ENCODE measurements at regions not wholly inside any gene's neighbourhood (a gene's known extent, or its start where the extent isn't known, plus 50 kb on each side); places are given as distances from the start of the nearest gene placed in this dataset.
A peak's percentile ranks its signal among the peaks of the same experiment; 100 is the strongest.
"Not testable (repeated sequence)": the region's sequence is repeated elsewhere in the genome, so short reads cannot be mapped to it uniquely, and the experiment has no call there.

DNA sequence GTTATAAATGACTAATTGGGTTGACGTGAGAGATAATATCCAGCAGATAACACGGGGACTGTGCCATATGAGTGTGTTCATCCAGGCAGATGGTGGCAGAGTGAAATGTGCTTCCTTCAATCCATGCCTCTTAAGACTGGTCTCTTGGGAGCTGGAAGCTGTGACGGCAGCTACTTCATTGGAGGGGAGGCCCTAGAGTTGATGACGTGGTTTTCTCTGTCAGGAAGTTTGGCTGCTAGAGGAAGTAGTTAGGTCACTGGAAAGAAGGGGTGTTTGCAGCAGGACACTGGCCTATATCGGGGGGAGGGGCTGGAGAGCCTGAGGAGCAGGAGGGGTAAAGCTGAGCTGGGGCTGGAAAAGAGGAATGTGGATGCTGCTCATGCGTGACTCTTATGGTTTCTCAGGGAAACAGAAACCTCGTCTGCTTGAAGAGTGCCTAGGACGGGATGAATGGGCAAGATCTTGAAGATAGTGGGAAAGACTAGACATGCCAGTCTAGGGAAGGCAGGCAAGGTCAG is 3051.6 kb downstream of the RPIA start:
- intact Hi-C loops (cut with micrococcal nuclease); H3K9me3 Mint-ChIP-seq; H3K4me3 Mint-ChIP-seq; H3K4me1 Mint-ChIP-seq (ENCODE audit: low read depth); H3K36me3 Mint-ChIP-seq (ENCODE audit: low read depth); H3K27me3 Mint-ChIP-seq; H3K27ac Mint-ChIP-seq: not testable (repeated sequence)

DNA sequence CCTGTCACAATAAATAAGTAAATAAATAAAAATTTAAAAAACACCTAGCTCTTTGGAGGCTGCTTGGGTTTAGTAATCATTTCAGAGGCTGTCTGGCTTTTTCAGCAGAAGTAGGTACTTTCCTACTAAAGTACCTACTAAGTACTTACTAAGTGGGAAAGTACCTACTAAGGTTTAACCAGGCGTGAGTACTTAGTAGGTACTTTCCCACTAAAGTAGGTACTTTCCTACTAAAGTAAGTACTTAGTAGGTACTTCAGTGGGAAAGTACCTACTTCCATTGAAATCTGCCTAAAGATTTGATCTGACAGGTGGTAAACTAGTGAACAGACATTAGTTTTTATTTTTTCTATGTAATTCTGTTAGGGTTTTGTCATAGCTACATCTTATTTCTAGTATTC is 3052.4 kb downstream of the RPIA start:
- peaks cover 12% of the 10 kb centered on the region for H3K9me3 Mint-ChIP-seq
- intact Hi-C loops (cut with micrococcal nuclease): not testable (repeated sequence)

DNA sequence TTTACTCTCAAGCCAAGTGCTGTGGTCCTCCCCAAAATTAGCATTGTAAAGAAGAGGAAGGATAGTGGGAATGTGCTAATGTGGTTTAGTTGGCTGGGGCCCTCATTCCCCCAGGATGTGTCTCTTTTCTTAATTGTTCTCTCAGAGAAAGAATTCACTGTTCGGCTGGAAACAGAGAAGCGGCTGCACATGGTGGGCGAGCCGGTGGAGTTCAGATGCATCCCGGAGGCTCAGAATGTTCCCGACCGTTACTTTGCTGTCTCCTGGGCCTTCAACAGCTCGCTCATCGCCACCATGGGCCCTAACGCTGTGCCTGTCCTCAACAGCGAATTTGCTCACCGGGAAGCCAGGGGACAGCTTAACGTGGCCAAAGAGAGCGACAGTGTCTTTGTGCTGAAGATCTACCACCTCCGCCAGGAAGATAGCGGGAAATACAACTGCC is 3053.2 kb downstream of the RPIA start:
- H3K27ac Mint-ChIP-seq; H3K4me3 Mint-ChIP-seq; intact Hi-C loops (cut with micrococcal nuclease); H3K4me1 Mint-ChIP-seq (ENCODE audit: low read depth); H3K36me3 Mint-ChIP-seq (ENCODE audit: low read depth): not testable (repeated sequence)
- Mint-ChIP-seq H3K27me3 (peaks cover 12% of the 10 kb centered on the region), H3K9me3 (peaks cover 20% of the 10 kb centered on the region)

More for the DNA sequence above, 3052.4 kb downstream of the RPIA start:
- not testable (repeated sequence) for H3K4me3 Mint-ChIP-seq; H3K4me1 Mint-ChIP-seq (ENCODE audit: low read depth); H3K27ac Mint-ChIP-seq; H3K27me3 Mint-ChIP-seq; H3K36me3 Mint-ChIP-seq (ENCODE audit: low read depth)

DNA sequence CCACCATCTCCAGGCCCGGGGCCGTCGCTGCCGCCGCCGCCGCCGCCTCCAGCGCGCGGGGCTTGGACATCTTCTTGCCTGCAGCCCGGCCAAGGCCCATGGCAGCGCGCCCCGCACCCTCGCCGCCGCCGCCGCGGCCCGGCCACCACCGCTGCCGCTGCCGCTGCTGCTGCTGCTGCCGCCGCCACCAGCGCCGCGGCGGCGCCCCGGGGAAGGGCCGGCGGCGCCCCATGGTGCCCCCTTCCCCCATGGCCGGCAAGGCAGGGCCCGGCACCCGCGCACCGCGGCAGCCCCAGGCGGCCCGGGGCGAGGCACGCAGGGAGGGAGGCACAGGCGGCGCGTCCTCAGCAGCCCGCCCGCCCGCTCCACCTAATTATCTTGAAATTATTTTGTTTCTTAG is 3057.4 kb downstream of the RPIA start:
- H3K27me3 Mint-ChIP-seq: peaks cover 9% of the 10 kb centered on the region
- H3K27ac Mint-ChIP-seq: no peak overlapping the region
- peaks cover 5% of the 10 kb centered on the region for H3K36me3 Mint-ChIP-seq (ENCODE audit: low read depth)
- peaks cover 6% of the 10 kb centered on the region for H3K4me1 Mint-ChIP-seq (ENCODE audit: low read depth)
- peaks cover 20% of the 10 kb centered on the region for H3K9me3 Mint-ChIP-seq
- H3K4me3 Mint-ChIP-seq: no peak overlapping the region
- intact Hi-C loops (cut with micrococcal nuclease): no loop called here

DNA sequence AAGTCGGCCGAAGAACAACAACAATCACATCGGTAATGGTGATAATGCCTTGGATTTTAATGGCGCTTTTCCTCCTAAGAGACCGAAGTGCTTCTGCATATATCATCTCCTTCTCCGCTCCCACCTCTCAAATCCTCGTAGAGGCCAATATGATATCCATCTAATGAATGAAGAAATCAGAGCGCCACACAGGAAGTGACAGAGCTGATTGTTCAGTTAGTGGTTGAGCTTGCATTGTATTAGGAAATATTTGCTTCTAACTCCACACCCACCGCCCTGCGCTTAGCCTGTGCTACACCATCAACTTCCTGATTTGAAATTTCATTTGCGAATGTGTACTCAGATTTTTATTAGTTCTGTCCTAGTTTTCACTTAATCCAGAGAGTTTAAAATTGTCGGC is 3058.2 kb downstream of the RPIA start:
- H3K9me3 Mint-ChIP-seq: peaks cover 20% of the 10 kb centered on the region
- H3K27ac Mint-ChIP-seq: not testable (repeated sequence)

DNA sequence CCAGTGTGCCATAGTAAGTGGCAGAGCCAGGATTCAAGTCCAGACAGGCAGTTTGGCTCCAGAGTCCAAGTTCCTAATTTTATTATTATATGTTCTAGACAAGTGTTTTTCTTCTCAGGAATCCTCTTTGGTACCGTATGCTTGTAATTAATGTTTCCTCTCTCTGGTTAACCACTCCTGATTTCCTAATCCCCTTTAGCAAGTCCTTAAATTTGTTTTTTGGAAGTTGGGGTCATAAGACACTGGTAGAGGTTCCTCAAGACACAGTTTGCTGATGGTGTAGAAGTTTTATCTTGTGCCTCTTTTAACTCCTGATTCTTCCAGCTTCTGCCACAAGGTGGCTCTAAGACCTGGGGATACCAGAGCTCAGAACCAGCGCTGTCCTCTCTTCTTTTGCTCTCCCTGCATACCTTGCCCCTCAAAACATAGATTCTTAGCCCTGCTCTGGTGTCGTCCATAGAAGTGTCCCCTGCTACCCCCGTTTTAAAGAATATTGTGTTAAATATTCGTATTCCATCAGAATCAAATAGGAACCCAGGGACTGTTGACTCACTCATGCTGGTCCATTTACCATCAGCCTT is 3068.0 kb downstream of the RPIA start:
- H3K4me1 Mint-ChIP-seq (ENCODE audit: low read depth); H3K27ac Mint-ChIP-seq; H3K36me3 Mint-ChIP-seq (ENCODE audit: low read depth); H3K27me3 Mint-ChIP-seq; H3K4me3 Mint-ChIP-seq; H3K9me3 Mint-ChIP-seq; intact Hi-C loops (cut with micrococcal nuclease): not testable (repeated sequence)

More for the DNA sequence above, 3058.2 kb downstream of the RPIA start:
- H3K4me1 Mint-ChIP-seq (ENCODE audit: low read depth); intact Hi-C loops (cut with micrococcal nuclease); H3K27me3 Mint-ChIP-seq; H3K36me3 Mint-ChIP-seq (ENCODE audit: low read depth): not testable (repeated sequence)
- peak overlapping the region; percentile 23 for H3K4me3 Mint-ChIP-seq

DNA sequence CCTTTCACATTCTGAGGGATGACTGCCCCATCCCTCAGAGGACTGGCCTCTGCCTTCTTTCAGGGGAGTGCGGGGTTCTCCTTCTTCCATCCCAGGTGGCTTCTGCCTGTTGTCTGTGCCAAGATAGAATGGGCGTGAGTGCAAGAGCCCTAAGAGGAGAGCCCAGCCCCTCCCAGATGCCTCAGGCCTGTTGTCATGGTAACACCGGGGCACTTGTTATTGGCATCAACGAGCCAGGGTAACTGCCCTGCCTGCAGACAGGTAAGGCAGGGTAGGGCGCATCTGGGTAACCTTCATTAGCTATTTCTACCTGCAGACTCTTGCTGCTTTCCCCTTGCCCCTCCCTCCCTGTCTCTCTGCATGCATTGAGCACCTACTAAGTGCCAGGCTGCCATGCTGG is 3069.2 kb downstream of the RPIA start:
- intact Hi-C loops (cut with micrococcal nuclease); H3K4me3 Mint-ChIP-seq; H3K4me1 Mint-ChIP-seq (ENCODE audit: low read depth); H3K27me3 Mint-ChIP-seq; H3K9me3 Mint-ChIP-seq; H3K27ac Mint-ChIP-seq; H3K36me3 Mint-ChIP-seq (ENCODE audit: low read depth): not testable (repeated sequence)

DNA sequence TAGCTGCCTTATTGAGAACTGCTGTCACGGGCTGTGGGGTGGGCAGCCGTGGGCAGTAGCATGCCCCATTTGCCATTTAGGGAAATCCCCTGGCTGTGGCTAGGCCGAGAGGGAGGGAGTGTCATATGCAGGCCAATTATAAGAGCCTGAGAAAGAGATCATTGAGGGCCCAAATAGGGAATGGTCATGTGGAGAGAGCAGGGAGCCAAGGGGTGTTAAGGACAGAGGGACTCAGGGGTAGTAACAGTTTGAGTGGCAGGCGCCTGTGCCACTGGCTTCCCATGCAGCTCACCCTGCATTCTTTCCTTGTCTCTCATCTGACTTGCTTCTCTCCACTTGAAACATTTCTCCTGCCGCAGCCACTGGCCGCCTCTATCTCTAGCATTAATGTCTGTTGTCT is 3070.8 kb downstream of the RPIA start:
- H3K27me3 Mint-ChIP-seq; intact Hi-C loops (cut with micrococcal nuclease); H3K9me3 Mint-ChIP-seq; H3K27ac Mint-ChIP-seq; H3K4me3 Mint-ChIP-seq; H3K36me3 Mint-ChIP-seq (ENCODE audit: low read depth): not testable (repeated sequence)
- peaks cover 14% of the 10 kb centered on the region for H3K4me1 Mint-ChIP-seq (ENCODE audit: low read depth)

DNA sequence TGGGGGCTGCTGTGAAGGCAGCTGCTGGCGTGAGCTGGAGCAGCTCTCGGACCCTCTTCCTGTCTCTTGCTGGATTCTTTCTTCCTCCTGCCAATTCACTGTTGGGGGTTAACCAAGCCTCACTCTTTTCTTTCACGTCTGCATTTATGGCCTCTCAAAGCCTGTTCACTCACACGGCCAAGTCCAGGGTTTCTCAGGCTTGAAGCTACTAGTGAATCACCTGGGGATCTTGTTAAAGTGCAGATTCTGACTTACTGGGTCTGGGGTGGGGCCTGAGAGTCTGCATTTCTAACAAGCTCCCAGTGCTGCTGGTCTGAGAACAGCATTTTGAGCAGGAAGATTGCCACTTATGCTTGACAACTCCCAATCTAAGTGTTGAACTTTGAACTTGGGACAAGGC is 3072.2 kb downstream of the RPIA start:
- H3K9me3 Mint-ChIP-seq; H3K27me3 Mint-ChIP-seq; intact Hi-C loops (cut with micrococcal nuclease); H3K4me3 Mint-ChIP-seq; H3K27ac Mint-ChIP-seq; H3K36me3 Mint-ChIP-seq (ENCODE audit: low read depth): not testable (repeated sequence)
- peaks cover 22% of the 10 kb centered on the region for H3K4me1 Mint-ChIP-seq (ENCODE audit: low read depth)

DNA sequence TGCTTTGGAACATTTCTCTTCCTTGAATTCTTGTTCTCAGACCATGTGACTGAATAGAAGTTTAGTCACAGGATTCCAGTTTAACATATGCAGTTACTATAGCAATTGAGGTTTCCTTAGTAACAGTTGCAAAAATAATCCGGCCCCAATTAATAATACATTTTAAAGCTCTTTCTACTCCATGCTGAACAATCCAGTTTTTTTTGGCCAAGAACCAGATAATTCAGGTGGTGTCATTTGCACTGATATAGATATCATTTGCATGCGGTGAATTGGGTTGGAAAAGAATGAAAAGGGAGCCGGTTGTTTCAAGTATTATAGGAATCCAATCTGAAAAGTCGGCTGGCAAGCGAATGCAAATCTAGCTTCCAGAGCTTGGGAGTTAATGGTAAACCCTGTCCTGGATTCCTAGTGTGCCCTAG is 3073.1 kb downstream of the RPIA start:
- H3K36me3 Mint-ChIP-seq (ENCODE audit: low read depth); H3K27me3 Mint-ChIP-seq; H3K9me3 Mint-ChIP-seq; H3K4me3 Mint-ChIP-seq; intact Hi-C loops (cut with micrococcal nuclease); H3K27ac Mint-ChIP-seq: not testable (repeated sequence)
- H3K4me1 Mint-ChIP-seq (ENCODE audit: low read depth): peaks cover 22% of the 10 kb centered on the region

DNA sequence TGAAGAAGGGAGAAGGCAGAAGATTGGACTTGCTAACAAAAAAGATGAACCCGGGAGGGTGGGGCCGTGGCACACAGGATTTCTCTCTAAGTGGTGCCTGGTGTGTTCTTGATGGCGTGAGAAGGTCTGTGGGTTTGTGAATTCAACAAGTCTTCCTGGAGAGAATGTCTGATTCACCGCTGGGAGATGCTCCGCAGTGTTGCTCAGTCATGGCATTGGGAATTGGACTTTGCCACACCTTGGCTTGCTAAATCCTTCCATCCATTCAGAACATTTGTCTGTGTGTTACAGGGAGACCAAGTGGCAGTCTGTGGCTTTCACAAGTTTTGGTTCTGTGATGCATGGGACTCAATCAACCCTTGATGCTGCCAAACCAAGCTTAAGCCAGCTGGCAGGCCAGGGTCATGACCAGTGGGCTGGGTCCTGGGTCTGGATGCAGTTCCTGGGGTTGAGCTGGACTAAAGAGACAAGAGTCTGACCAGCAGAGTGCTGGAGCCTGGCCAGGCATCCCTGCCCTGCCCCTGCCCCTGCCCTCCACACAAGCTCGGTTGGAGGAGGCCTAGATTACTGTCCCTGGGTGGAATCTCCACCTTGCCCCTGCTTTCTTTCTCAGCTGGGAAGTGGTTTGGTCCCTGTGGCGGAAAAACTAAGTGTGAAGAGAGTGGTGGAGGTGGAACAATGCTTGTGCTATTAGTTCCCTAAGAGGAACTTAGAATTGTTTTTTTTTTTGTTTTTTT is 3073.7 kb downstream of the RPIA start:
- H3K9me3 Mint-ChIP-seq; H3K4me3 Mint-ChIP-seq; H3K36me3 Mint-ChIP-seq (ENCODE audit: low read depth); intact Hi-C loops (cut with micrococcal nuclease); H3K27me3 Mint-ChIP-seq: not testable (repeated sequence)
- H3K27ac Mint-ChIP-seq: peak overlapping the region; percentile 61
- H3K4me1 Mint-ChIP-seq (ENCODE audit: low read depth): peaks cover 22% of the 10 kb centered on the region

DNA sequence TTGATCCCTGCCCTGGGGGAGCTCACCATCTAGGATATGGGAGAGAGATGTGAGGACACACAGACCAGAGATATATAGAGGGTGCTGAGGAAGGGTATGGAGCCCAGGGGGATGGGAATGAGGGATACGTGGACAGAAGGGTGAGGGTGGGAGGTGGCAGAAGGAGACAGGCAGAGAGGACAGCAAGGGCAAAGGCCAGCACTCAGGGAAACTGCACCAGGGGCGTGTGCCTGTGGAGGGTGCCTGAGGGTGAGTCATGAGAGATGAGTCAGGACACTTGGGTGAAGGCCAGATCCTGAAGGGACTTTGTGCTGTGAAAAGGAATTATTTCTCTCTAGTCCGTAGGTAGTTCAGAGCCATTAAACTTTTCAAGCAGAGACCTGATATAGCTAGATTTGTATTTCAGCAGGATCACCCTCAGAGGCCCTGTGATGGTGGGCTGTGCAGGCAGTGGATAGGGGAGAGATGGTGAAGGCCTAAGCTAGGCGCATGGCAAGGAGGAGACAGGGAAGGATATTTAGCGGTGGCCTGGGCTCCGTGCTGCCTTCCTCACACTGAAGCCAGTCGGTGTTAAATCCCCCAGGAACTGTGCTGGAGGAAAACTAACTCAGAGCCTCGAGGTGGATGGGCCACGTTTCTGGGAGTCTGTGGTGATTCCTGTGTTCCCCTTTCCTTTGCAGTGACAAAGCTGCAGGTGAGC is 3075.0 kb downstream of the RPIA start:
- Mint-ChIP-seq H3K4me1 (ENCODE audit: low read depth) (peaks cover 22% of the 10 kb centered on the region), H3K4me3 (peak overlapping the region; percentile 24), H3K27ac (peak overlapping the region; percentile 61)
- intact Hi-C loops (cut with micrococcal nuclease); H3K27me3 Mint-ChIP-seq; H3K9me3 Mint-ChIP-seq; H3K36me3 Mint-ChIP-seq (ENCODE audit: low read depth): not testable (repeated sequence)

DNA sequence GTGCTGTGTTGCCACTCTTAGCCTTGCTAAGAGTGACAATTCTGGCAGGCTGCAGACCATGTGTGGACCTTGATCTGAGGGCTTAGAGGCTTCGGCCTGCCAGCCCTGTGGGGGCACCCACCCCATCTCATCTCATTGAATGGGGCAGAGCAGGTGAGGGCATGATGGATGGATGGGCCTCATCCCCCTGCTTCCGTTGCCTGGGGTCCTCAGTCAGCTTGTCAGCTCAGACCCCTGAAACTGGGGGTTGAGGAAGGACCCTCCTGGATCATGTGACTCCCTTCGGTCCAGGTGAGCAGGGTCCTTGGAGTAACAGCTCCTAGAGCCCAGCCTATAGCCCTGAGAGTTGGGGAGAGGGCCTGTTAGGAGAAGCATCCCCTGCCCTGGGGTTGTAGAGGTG is 3076.8 kb downstream of the RPIA start:
- H3K27me3 Mint-ChIP-seq; H3K4me3 Mint-ChIP-seq; H3K9me3 Mint-ChIP-seq; intact Hi-C loops (cut with micrococcal nuclease); H3K36me3 Mint-ChIP-seq (ENCODE audit: low read depth): not testable (repeated sequence)
- Mint-ChIP-seq H3K4me1 (ENCODE audit: low read depth) (peaks cover 22% of the 10 kb centered on the region), H3K27ac (peak overlapping the region; percentile 22)

DNA sequence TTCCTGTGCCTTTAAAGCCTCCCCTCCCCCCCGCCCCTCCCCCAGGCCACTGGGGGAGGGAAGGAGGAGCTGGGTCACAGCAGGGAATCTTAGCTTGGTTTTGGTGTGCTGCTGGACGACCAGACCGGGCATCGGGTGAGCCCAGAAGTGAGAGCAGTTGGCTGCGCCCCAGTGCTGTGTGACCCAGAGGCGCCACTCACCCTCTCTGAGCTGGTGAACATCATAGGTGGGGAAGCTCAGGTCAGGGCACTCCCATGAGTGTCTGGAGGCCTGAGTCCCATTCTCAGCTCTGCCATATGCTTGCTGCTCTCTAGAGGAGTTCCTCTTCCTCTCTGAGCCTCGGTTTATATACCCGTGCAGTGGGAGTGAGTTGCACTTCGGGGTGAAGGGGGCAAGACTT is 3077.5 kb downstream of the RPIA start:
- intact Hi-C loops (cut with micrococcal nuclease); H3K4me3 Mint-ChIP-seq: not testable (repeated sequence)
- H3K27ac Mint-ChIP-seq: peak overlapping the region; percentile 25

More for the DNA sequence above, 3077.5 kb downstream of the RPIA start:
- H3K4me1 Mint-ChIP-seq (ENCODE audit: low read depth): peaks cover 22% of the 10 kb centered on the region
- H3K27me3 Mint-ChIP-seq; H3K36me3 Mint-ChIP-seq (ENCODE audit: low read depth); H3K9me3 Mint-ChIP-seq: not testable (repeated sequence)

Measured in dendritic cell treated with granulocyte-macrophage colony-stimulating factor and Interleukin-4, amounts not matched to agents 40 ng/mL and 50 ng/mL, for 4 days (primary cell).